ENCODE measurements at regions not wholly inside any gene's neighbourhood (a gene's known extent, or its start where the extent isn't known, plus 50 kb on each side); places are given as distances from the start of the nearest gene placed in this dataset.

- H3K9ac ChIP-seq (ENCODE audit: insufficient read depth, low read length): no peak overlapping the region
- H3K36me3 ChIP-seq (ENCODE audit: control insufficient read depth, insufficient read depth, low read length): no peaks in the 10 kb centered on the region
- no peak for TF ChIP-seq EZH2 (IDR thresholded peaks at IDR 0.05; ENCODE audit: low read length, missing control alignments)
- TF ChIP-seq, protein P1, sequence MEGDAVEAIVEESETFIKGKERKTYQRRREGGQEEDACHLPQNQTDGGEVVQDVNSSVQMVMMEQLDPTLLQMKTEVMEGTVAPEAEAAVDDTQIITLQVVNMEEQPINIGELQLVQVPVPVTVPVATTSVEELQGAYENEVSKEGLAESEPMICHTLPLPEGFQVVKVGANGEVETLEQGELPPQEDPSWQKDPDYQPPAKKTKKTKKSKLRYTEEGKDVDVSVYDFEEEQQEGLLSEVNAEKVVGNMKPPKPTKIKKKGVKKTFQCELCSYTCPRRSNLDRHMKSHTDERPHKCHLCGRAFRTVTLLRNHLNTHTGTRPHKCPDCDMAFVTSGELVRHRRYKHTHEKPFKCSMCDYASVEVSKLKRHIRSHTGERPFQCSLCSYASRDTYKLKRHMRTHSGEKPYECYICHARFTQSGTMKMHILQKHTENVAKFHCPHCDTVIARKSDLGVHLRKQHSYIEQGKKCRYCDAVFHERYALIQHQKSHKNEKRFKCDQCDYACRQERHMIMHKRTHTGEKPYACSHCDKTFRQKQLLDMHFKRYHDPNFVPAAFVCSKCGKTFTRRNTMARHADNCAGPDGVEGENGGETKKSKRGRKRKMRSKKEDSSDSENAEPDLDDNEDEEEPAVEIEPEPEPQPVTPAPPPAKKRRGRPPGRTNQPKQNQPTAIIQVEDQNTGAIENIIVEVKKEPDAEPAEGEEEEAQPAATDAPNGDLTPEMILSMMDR (conservative IDR thresholded peaks at IDR 0.05 in 1 of 2, IDR thresholded peaks at IDR 0.05 in 1 of 2; ENCODE audit: low read depth in 1 of 2, low read length in 2 of 2): no peak
- H3K9me3 ChIP-seq (ENCODE audit: control insufficient read depth, insufficient read depth, low read depth, low read length): no peaks in the 10 kb centered on the region
- no peak overlapping the region for H3K4me2 ChIP-seq (ENCODE audit: extremely low read depth, insufficient read depth, low read length)
- H3K4me3 ChIP-seq (replicated peaks in 1 of 4; ENCODE audit: control extremely low read depth in 1 of 4, insufficient read depth in 1 of 4, low read depth in 3 of 4, low read length in 4 of 4): no peak overlapping the region
- DNase-seq (ENCODE audit: low read depth in 2 of 2): no peak
- no peaks in the 10 kb centered on the region for H4K20me1 ChIP-seq (ENCODE audit: control insufficient read depth, extremely low read depth, insufficient read depth, low read length)
- H3K27me3 ChIP-seq (ENCODE audit: control insufficient read depth, insufficient read depth, low read length): no peaks in the 10 kb centered on the region
- H3K79me2 ChIP-seq (ENCODE audit: control insufficient read depth, insufficient read depth, low read length): no peaks in the 10 kb centered on the region
- no peaks in the 10 kb centered on the region for H3K4me1 ChIP-seq (ENCODE audit: control insufficient read depth, extremely low read depth, insufficient read depth, low read length)
- H2AFZ ChIP-seq (ENCODE audit: low read length): no peak overlapping the region
- H3K27ac ChIP-seq (ENCODE audit: insufficient read depth, low read length): no peak overlapping the region
These were observed 158.2 kb downstream of the OLFM1 start for GRCh38 chr9:135245482-135246247.

DNA sequence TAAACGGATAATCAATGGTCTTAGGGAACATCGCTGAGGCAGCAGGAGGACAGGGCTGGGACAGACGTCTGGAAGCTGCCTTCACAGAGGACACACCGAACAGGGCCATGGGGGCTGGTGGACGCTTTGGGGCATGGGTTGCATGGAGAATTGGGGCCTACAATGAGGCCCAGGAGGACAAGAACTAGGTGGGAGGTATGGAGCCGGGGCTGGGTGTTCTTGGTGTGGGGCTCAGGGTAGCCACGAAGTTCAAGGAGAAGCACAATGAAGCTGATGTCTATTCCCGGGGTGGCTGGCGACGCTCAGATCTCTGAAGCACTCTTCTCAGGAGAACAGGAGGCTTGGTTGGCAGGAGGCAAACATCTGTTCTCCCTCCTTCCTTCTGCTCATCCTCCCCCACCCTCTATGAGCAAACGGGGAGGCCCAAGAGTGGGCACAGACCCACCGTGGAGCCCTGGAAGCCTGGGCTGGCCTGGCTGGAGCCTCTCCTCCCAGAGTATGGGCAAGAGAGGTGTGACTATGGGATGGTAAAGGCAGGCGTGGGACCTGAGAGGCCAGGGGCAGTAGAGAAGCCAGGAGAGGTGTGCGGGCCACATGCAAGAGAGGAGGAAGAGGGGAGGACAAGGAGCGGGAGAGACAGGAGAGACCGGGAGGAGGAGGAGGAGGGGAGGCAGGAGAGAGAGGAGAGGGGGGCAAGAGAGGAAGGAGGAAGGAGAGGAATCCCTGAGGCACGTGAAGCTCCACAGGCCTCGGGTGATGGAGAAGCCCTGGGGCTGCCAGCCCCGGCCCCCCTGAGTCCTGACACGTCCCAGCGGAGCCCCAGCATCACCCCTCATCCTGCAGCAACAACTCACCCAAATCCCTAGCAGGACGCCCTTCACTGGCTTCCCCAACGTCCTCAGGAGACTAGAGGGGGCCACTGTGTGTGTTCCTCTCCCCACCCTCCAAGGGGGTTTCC, 159.1 kb downstream of the OLFM1 start:
- H4K20me1 ChIP-seq (ENCODE audit: control insufficient read depth, extremely low read depth, insufficient read depth, low read length): no peaks in the 10 kb centered on the region
- DNase-seq (ENCODE audit: low read depth in 2 of 2): no peak
- H3K27ac ChIP-seq (ENCODE audit: insufficient read depth, low read length): no peak overlapping the region
- no peaks in the 10 kb centered on the region for H3K36me3 ChIP-seq (ENCODE audit: control insufficient read depth, insufficient read depth, low read length)
- H3K27me3 ChIP-seq (ENCODE audit: control insufficient read depth, insufficient read depth, low read length): no peaks in the 10 kb centered on the region
- no peak overlapping the region for H3K4me3 ChIP-seq (replicated peaks in 1 of 4; ENCODE audit: control extremely low read depth in 1 of 4, insufficient read depth in 1 of 4, low read depth in 3 of 4, low read length in 4 of 4)
- no peak overlapping the region for H3K4me2 ChIP-seq (ENCODE audit: extremely low read depth, insufficient read depth, low read length)
- H3K9ac ChIP-seq (ENCODE audit: insufficient read depth, low read length): no peak overlapping the region
- H3K4me1 ChIP-seq (ENCODE audit: control insufficient read depth, extremely low read depth, insufficient read depth, low read length): no peaks in the 10 kb centered on the region
- no peaks in the 10 kb centered on the region for H3K79me2 ChIP-seq (ENCODE audit: control insufficient read depth, insufficient read depth, low read length)
- H2AFZ ChIP-seq (ENCODE audit: low read length): no peak overlapping the region
- no peaks in the 10 kb centered on the region for H3K9me3 ChIP-seq (ENCODE audit: control insufficient read depth, insufficient read depth, low read depth, low read length)
- TF ChIP-seq, protein P1 (conservative IDR thresholded peaks at IDR 0.05 in 1 of 2, IDR thresholded peaks at IDR 0.05 in 1 of 2; ENCODE audit: low read depth in 1 of 2, low read length in 2 of 2): no peak
- TF ChIP-seq EZH2 (IDR thresholded peaks at IDR 0.05; ENCODE audit: low read length, missing control alignments): no peak

DNA sequence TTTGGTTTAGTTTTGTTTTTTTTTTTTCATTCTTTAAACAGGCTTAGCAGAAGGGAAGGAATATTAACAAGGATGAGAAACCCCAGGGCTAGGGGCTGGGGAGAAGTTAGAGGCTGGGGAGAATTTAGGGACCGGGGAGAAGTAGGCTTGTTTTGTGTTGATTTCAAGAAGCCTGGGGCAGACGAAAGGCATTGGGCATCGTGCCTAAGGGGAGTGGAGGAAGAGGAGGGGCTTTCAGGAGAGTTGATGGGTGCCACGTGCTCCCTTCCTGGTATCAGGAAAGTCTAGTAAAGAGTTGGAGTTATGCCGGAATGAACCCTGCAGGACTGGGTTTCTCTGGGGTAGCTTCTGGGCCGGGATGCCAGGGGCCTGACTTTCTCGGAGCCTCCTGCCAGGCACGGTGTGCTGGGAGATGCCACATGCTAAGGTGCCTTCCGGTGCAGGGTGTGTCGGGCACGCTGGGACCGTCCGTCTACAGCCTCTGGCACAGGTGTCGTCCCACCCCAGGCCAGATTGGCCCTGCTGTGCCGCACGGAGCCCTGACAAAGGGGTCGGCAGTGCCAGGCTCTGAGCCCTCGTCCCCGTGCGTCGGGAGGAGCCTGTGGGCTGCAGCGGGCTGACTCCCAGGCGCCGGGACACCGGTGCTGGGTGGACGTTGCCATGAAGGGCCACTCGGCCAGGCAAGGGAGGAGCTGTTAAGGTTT, 159.9 kb downstream of the OLFM1 start:
- no peaks in the 10 kb centered on the region for H3K36me3 ChIP-seq (ENCODE audit: control insufficient read depth, insufficient read depth, low read length)
- H3K27ac ChIP-seq (ENCODE audit: insufficient read depth, low read length): no peak overlapping the region
- no peak overlapping the region for H3K9ac ChIP-seq (ENCODE audit: insufficient read depth, low read length)
- no peaks in the 10 kb centered on the region for H3K27me3 ChIP-seq (ENCODE audit: control insufficient read depth, insufficient read depth, low read length)
- no peaks in the 10 kb centered on the region for H4K20me1 ChIP-seq (ENCODE audit: control insufficient read depth, extremely low read depth, insufficient read depth, low read length)
- H2AFZ ChIP-seq (ENCODE audit: low read length): no peak overlapping the region
- TF ChIP-seq, protein P1 (conservative IDR thresholded peaks at IDR 0.05 in 1 of 2, IDR thresholded peaks at IDR 0.05 in 1 of 2; ENCODE audit: low read depth in 1 of 2, low read length in 2 of 2): no peak
- TF ChIP-seq EZH2 (IDR thresholded peaks at IDR 0.05; ENCODE audit: low read length, missing control alignments): no peak
- no peak overlapping the region for H3K4me2 ChIP-seq (ENCODE audit: extremely low read depth, insufficient read depth, low read length)
- no peaks in the 10 kb centered on the region for H3K9me3 ChIP-seq (ENCODE audit: control insufficient read depth, insufficient read depth, low read depth, low read length)
- no peaks in the 10 kb centered on the region for H3K79me2 ChIP-seq (ENCODE audit: control insufficient read depth, insufficient read depth, low read length)
- H3K4me3 ChIP-seq (replicated peaks in 1 of 4; ENCODE audit: control extremely low read depth in 1 of 4, insufficient read depth in 1 of 4, low read depth in 3 of 4, low read length in 4 of 4): no peak overlapping the region
- no peak for DNase-seq (ENCODE audit: low read depth in 2 of 2)
- no peaks in the 10 kb centered on the region for H3K4me1 ChIP-seq (ENCODE audit: control insufficient read depth, extremely low read depth, insufficient read depth, low read length)
